Endothelial cell (in vitro differentiated cells): ENCODE measurements at regions not wholly inside any gene's neighbourhood (a gene's known extent, or its start where the extent isn't known, plus 50 kb on each side); places are given as distances from the start of the nearest gene placed in this dataset.

Experiments
- DNase-seq: peaks from one replicate; pipeline ENCODE4 v3.0.0; 2021; ENCODE audit warnings: low spot score
- H3K27ac Mint-ChIP-seq: one replicate; pipeline ENCODE4 v1.8.0; 2021; ENCODE audit warnings: mixed read lengths, inconsistent platforms; ENCODE audit not compliant: unreplicated experiment
- H3K27me3 Mint-ChIP-seq: one replicate; pipeline ENCODE4 v1.8.0; 2021; ENCODE audit warnings: mild to moderate bottlenecking, moderate library complexity, mixed read lengths, inconsistent platforms; ENCODE audit not compliant: unreplicated experiment
- H3K36me3 Mint-ChIP-seq: one replicate; pipeline ENCODE4 v1.8.0; 2021; ENCODE audit warnings: mild to moderate bottlenecking, low read depth, mixed read lengths, inconsistent platforms; ENCODE audit not compliant: unreplicated experiment
- H3K4me1 Mint-ChIP-seq: one replicate; pipeline ENCODE4 v1.8.0; 2021; ENCODE audit warnings: mild to moderate bottlenecking, mixed read lengths, inconsistent platforms; ENCODE audit not compliant: unreplicated experiment
- H3K4me3 Mint-ChIP-seq: one replicate; pipeline ENCODE4 v1.8.0; 2021; ENCODE audit warnings: mild to moderate bottlenecking, mixed read lengths, inconsistent platforms; ENCODE audit not compliant: unreplicated experiment
- H3K9me3 Mint-ChIP-seq: one replicate; pipeline ENCODE4 v1.8.0; 2021; ENCODE audit warnings: mixed read lengths, inconsistent platforms; ENCODE audit not compliant: unreplicated experiment
- CTCF ChIP-seq: fragments of 200-600 bp; sonication (generic); IDR thresholded peaks from one replicate; pipeline ENCODE4 v1.5.0; 2021; ENCODE audit warnings: antibody characterized with exemption; ENCODE audit not compliant: unreplicated experiment

- no peak for TF ChIP-seq CTCF
- Mint-ChIP-seq H3K36me3 (no peaks in the 10 kb centered on the region), H3K27me3 (peaks cover under 1% of the 10 kb centered on the region), H3K4me1 (no peaks in the 10 kb centered on the region), H3K4me3 (no peak overlapping the region), H3K9me3 (no peaks in the 10 kb centered on the region), H3K27ac (no peak overlapping the region)
- no peak for DNase-seq
These were observed 192.1 kb upstream of the MYL2 start for GRCh38 chr12:111112311-111113098.

GRCh38 chr12:111111681-111112080 lies 191.3 kb upstream of the MYL2 start:
- DNase-seq = no peak
- no peak overlapping the region for H3K27ac Mint-ChIP-seq
- H3K4me1 Mint-ChIP-seq = no peaks in the 10 kb centered on the region

GRCh38 chr12:111110556-111110955 lies 190.2 kb upstream of the MYL2 start:
- H3K27ac Mint-ChIP-seq = no peak overlapping the region
- no peak for TF ChIP-seq CTCF
- H3K4me3 Mint-ChIP-seq = no peak overlapping the region
- H3K27me3 Mint-ChIP-seq = peaks cover 2% of the 10 kb centered on the region
- no peak for DNase-seq
- H3K4me1 Mint-ChIP-seq = no peaks in the 10 kb centered on the region
- no peaks in the 10 kb centered on the region for H3K36me3 Mint-ChIP-seq
- no peaks in the 10 kb centered on the region for H3K9me3 Mint-ChIP-seq

More at GRCh38 chr12:111111681-111112080, 191.3 kb upstream of the MYL2 start:
- H3K4me3 Mint-ChIP-seq = no peak overlapping the region
- TF ChIP-seq CTCF = no peak
- peaks cover 2% of the 10 kb centered on the region for H3K27me3 Mint-ChIP-seq
- no peaks in the 10 kb centered on the region for H3K36me3 Mint-ChIP-seq
- H3K9me3 Mint-ChIP-seq = no peaks in the 10 kb centered on the region

- Mint-ChIP-seq H3K27me3 (peaks cover 2% of the 10 kb centered on the region), H3K36me3 (no peaks in the 10 kb centered on the region), H3K4me1 (no peaks in the 10 kb centered on the region), H3K27ac (no peak overlapping the region), H3K4me3 (no peak overlapping the region), H3K9me3 (no peaks in the 10 kb centered on the region)
- TF ChIP-seq CTCF = no peak
- DNase-seq = no peak
These were observed 188.3 kb upstream of the MYL2 start for GRCh38 chr12:111108726-111109125.

GRCh38 chr12:111107392-111108178 lies 187.2 kb upstream of the MYL2 start:
- Mint-ChIP-seq H3K27ac (no peak overlapping the region), H3K4me1 (no peaks in the 10 kb centered on the region), H3K9me3 (no peaks in the 10 kb centered on the region), H3K27me3 (peaks cover 3% of the 10 kb centered on the region), H3K36me3 (no peaks in the 10 kb centered on the region), H3K4me3 (no peak overlapping the region)
- DNase-seq = no peak
- TF ChIP-seq CTCF = no peak
